Vagina (tissue), 2 donors: ENCODE measurements at regions not wholly inside any gene's neighbourhood (a gene's known extent, or its start where the extent isn't known, plus 50 kb on each side); places are given as distances from the start of the nearest gene placed in this dataset.

Experiments
- POLR2A ChIP-seq, 2 donors: fragments of 450-650 bp; IDR thresholded peaks; one replicate each; pipeline ENCODE4 v1.6.1; 2017; ENCODE audit warnings: antibody characterized with exemption in 2 of 2, mild to moderate bottlenecking in 2 of 2, moderate library complexity in 2 of 2
- POLR2AphosphoS5 ChIP-seq, 2 donors: sonication (generic); formaldehyde crosslinking; IDR thresholded peaks; one replicate each; pipeline ENCODE4 v1.9.0; 2017; ENCODE audit warnings: antibody characterized with exemption in 2 of 2, mild to moderate bottlenecking in 2 of 2, low read depth in 1 of 2; ENCODE audit not compliant: insufficient read depth in 1 of 2
- TF ChIP-seq, protein P1 (sequence below), 3 experiments: fragments of 450-650 bp in 2 of 3; fragments of 200-600 bp in 1 of 3; sonication (generic) in 1 of 3; IDR thresholded peaks; one replicate each; pipeline ENCODE4 v1.5.1; 2017 to 2019; ENCODE audit warnings: antibody characterized with exemption in 3 of 3, mild to moderate bottlenecking in 2 of 3, moderate library complexity in 2 of 3

DNA sequence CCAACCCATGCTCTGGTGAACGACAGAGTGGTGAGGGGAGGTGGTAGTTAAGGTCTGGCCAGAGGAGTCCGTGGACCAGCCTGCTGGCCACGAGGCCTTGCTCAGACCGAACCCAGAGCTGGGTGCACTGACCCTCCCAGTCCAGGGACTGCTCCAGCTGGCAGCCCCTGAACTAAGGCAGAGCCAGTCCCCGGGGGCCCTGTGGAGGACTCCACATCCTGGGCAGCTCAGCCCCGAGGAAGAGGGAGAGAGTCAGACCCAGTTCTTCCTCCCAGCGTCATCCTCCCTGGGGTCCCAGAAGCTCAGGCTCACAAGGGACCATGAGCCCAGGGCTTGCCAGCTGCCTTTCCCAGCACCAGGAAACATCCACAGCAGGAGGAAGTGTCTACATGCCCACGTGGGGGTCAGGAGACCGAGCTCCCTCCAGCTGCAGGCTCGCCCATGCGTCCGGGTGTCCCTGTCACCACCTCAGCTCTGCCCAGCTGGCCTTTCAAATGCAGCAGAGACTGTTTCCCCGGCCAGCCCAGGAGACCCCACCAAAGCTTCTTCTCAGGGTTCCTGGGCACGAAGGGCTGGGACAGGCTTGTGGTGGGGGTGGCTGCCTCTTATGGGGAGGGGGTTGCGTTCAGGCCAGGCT, 194.4 kb downstream of the KIF26A start:
- TF ChIP-seq, protein P1, sequence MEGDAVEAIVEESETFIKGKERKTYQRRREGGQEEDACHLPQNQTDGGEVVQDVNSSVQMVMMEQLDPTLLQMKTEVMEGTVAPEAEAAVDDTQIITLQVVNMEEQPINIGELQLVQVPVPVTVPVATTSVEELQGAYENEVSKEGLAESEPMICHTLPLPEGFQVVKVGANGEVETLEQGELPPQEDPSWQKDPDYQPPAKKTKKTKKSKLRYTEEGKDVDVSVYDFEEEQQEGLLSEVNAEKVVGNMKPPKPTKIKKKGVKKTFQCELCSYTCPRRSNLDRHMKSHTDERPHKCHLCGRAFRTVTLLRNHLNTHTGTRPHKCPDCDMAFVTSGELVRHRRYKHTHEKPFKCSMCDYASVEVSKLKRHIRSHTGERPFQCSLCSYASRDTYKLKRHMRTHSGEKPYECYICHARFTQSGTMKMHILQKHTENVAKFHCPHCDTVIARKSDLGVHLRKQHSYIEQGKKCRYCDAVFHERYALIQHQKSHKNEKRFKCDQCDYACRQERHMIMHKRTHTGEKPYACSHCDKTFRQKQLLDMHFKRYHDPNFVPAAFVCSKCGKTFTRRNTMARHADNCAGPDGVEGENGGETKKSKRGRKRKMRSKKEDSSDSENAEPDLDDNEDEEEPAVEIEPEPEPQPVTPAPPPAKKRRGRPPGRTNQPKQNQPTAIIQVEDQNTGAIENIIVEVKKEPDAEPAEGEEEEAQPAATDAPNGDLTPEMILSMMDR (IDR thresholded peaks at IDR 0.05), result no peak
- TF ChIP-seq POLR2AphosphoS5 (IDR thresholded peaks at IDR 0.05; ENCODE audit: insufficient read depth in 1 of 2, low read depth in 1 of 2), result no peak
- TF ChIP-seq POLR2A (IDR thresholded peaks at IDR 0.05), result no peak
